Keratinocyte (primary cell): ENCODE measurements at regions not wholly inside any gene's neighbourhood (a gene's known extent, or its start where the extent isn't known, plus 50 kb on each side); places are given as distances from the start of the nearest gene placed in this dataset.

Experiments used
- EZH2 ChIP-seq: IDR thresholded peaks from one replicate; pipeline ENCODE4 v1.6.1; 2012; ENCODE audit warnings: inconsistent platforms, mild to moderate bottlenecking, low read length, moderate library complexity
- TF ChIP-seq, protein P1 (sequence below), 3 experiments: IDR thresholded peaks in 1 of 3; conservative IDR thresholded peaks in 1 of 3; optimal IDR thresholded peaks in 1 of 3; 2 replicates in 2 of 3; 3 replicates in 1 of 3; pipeline versions ENCODE3 to v1.5.1; 2011; ENCODE audit warnings: low read length in 3 of 3, mild to moderate bottlenecking in 3 of 3, moderate library complexity in 2 of 3, control low read depth in 1 of 3, inconsistent platforms in 1 of 3; ENCODE audit not compliant: insufficient read depth in 2 of 3; ENCODE audit errors: extremely low read depth in 1 of 3

DNA sequence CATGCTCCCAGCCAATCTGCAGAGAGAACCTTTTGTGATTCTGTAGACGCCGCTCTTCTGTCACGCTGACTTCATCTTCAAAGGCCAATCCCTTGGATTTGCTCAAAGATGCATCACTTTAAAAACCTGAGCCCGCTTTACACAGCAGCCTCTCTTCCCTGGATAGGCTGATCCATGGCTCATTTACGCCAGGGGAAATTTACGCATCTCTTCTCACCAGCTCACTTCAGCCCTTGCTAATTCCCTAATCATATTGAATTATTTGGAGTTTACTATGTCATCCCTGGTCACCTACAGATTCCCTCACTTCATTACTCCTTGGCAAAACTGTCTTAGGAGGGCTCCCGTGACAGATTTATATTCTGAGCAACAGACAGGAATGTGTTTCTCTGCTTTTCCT, 256.2 kb downstream of the EN1 start:
- TF ChIP-seq, protein P1, sequence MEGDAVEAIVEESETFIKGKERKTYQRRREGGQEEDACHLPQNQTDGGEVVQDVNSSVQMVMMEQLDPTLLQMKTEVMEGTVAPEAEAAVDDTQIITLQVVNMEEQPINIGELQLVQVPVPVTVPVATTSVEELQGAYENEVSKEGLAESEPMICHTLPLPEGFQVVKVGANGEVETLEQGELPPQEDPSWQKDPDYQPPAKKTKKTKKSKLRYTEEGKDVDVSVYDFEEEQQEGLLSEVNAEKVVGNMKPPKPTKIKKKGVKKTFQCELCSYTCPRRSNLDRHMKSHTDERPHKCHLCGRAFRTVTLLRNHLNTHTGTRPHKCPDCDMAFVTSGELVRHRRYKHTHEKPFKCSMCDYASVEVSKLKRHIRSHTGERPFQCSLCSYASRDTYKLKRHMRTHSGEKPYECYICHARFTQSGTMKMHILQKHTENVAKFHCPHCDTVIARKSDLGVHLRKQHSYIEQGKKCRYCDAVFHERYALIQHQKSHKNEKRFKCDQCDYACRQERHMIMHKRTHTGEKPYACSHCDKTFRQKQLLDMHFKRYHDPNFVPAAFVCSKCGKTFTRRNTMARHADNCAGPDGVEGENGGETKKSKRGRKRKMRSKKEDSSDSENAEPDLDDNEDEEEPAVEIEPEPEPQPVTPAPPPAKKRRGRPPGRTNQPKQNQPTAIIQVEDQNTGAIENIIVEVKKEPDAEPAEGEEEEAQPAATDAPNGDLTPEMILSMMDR (optimal IDR thresholded peaks at IDR 0.05 in 1 of 3, IDR thresholded peaks at IDR 0.05 in 1 of 3, conservative IDR thresholded peaks at IDR 0.05 in 1 of 3; ENCODE audit: extremely low read depth in 1 of 3, insufficient read depth in 2 of 3, low read length in 3 of 3), result no peak
- TF ChIP-seq EZH2, result no peak
